DND-41 (cell line): ENCODE measurements at regions not wholly inside any gene's neighbourhood (a gene's known extent, or its start where the extent isn't known, plus 50 kb on each side); places are given as distances from the start of the nearest gene placed in this dataset.

Experiments used
- ATAC-seq: fragments of 200-7000 bp; cut with Tn5 transposase; 3 replicates; pipeline ENCODE4 v1.9.1; 2021; ENCODE audit warnings: low read depth; ENCODE audit not compliant: insufficient read depth
- DNase-seq: peaks from one replicate; pipeline ENCODE4 v3.0.0-alpha.2; 2020
- H2AFZ ChIP-seq: 2 replicates; pipeline ENCODE4 v1.6.0; 2012; ENCODE audit warnings: low read depth, low read length
- H3K27ac ChIP-seq: 2 replicates; pipeline ENCODE4 v1.5.1; 2012; ENCODE audit warnings: low read length, inconsistent platforms
- H3K27me3 ChIP-seq: fragments of 200-600 bp; sonication (generic); 2 replicates; pipeline ENCODE4 v1.6.0; 2012; ENCODE audit warnings: low read length, mild to moderate bottlenecking, inconsistent platforms; ENCODE audit not compliant: insufficient read depth, poor library complexity
- H3K36me3 ChIP-seq: 2 replicates; pipeline ENCODE4 v1.5.1; 2012; ENCODE audit warnings: low read length, inconsistent platforms; ENCODE audit not compliant: insufficient read depth
- H3K4me1 ChIP-seq: 2 replicates; pipeline ENCODE4 v1.5.1; 2012; ENCODE audit warnings: mild to moderate bottlenecking, low read length; ENCODE audit not compliant: insufficient read depth
- H3K4me2 ChIP-seq: 2 replicates; pipeline ENCODE4 v1.6.0; 2012; ENCODE audit warnings: mild to moderate bottlenecking, moderate library complexity, low read length, inconsistent platforms; ENCODE audit not compliant: insufficient read depth
- H3K4me3 ChIP-seq, 2 experiments: fragments of 200-600 bp in 1 of 2; shearing (Covaris generic) in 1 of 2; 2 replicates each; pipeline ENCODE4 v1.5.1; 2012 to 2016; ENCODE audit warnings: inconsistent platforms in 2 of 2, low read length in 2 of 2, mild to moderate bottlenecking in 2 of 2, low read depth in 1 of 2, moderate library complexity in 1 of 2
- H3K79me2 ChIP-seq: 2 replicates; pipeline ENCODE4 v1.6.0; 2012; ENCODE audit warnings: low read length, inconsistent platforms; ENCODE audit not compliant: insufficient read depth
- H3K9ac ChIP-seq: 2 replicates; pipeline ENCODE4 v1.6.0; 2012; ENCODE audit warnings: low read depth, mild to moderate bottlenecking, inconsistent platforms, low read length, moderate library complexity
- H3K9me3 ChIP-seq: 2 replicates; pipeline ENCODE4 v1.5.1; 2012; ENCODE audit warnings: low read length, moderate library complexity, mild to moderate bottlenecking, inconsistent platforms; ENCODE audit not compliant: insufficient read depth, severe bottlenecking
- H4K20me1 ChIP-seq: 2 replicates; pipeline ENCODE4 v1.6.0; 2012; ENCODE audit warnings: low read length; ENCODE audit not compliant: insufficient read depth
- CTCF ChIP-seq: IDR thresholded peaks from 2 replicates; pipeline ENCODE4 v1.5.1; 2012; ENCODE audit warnings: borderline replicate concordance, low read length, moderate library complexity, mild to moderate bottlenecking; ENCODE audit not compliant: poor library complexity, severe bottlenecking; ENCODE audit errors: extremely low read depth
- EZH2 ChIP-seq: IDR thresholded peaks from 3 replicates; pipeline ENCODE4 v1.6.1; 2012; ENCODE audit warnings: borderline replicate concordance, low read depth, mild to moderate bottlenecking, moderate library complexity, low read length, inconsistent platforms; ENCODE audit not compliant: severe bottlenecking

GRCh38 chr2:241925821-241926441 is 56.4 kb downstream of the RTP5 start:
- peaks cover 48% of the 10 kb centered on the region for H4K20me1 ChIP-seq
- H3K27me3 ChIP-seq = no peaks in the 10 kb centered on the region
- no peaks in the 10 kb centered on the region; the same call in 1 of the 2 replicates for H3K79me2 ChIP-seq
- no peak for ATAC-seq
- no peaks in the 10 kb centered on the region for H3K4me1 ChIP-seq
- no peak overlapping the region for H3K4me2 ChIP-seq
- no peak overlapping the region for H3K27ac ChIP-seq
- no peaks in the 10 kb centered on the region for H3K9me3 ChIP-seq
- H2AFZ ChIP-seq = no peak overlapping the region
- no peak for DNase-seq
- no peak overlapping the region for H3K4me3 ChIP-seq
- H3K9ac ChIP-seq = no peak overlapping the region
- no peaks in the 10 kb centered on the region for H3K36me3 ChIP-seq
- no peak for TF ChIP-seq EZH2
- TF ChIP-seq CTCF = no peak

GRCh38 chr2:241926541-241927311 is 57.2 kb downstream of the RTP5 start:
- H2AFZ ChIP-seq = no peak overlapping the region
- H4K20me1 ChIP-seq = peaks cover 48% of the 10 kb centered on the region
- no peak for DNase-seq
- TF ChIP-seq CTCF (no peak), EZH2 (no peak)
- H3K36me3 ChIP-seq = no peaks in the 10 kb centered on the region
- H3K79me2 ChIP-seq = no peaks in the 10 kb centered on the region; the same call in 1 of the 2 replicates
- H3K4me2 ChIP-seq = no peak overlapping the region
- no peak for ATAC-seq
- H3K27me3 ChIP-seq = no peaks in the 10 kb centered on the region
- no peak overlapping the region for H3K9ac ChIP-seq
- no peak overlapping the region for H3K27ac ChIP-seq
- H3K9me3 ChIP-seq = no peaks in the 10 kb centered on the region
- H3K4me1 ChIP-seq = no peaks in the 10 kb centered on the region
- H3K4me3 ChIP-seq = no peak overlapping the region

- TF ChIP-seq EZH2 (no peak), CTCF (no peak)
- H3K27me3 ChIP-seq = no peaks in the 10 kb centered on the region
- H2AFZ ChIP-seq = no peak overlapping the region
- no peak overlapping the region for H3K4me3 ChIP-seq
- peaks cover 44% of the 10 kb centered on the region for H4K20me1 ChIP-seq
- no peak overlapping the region for H3K4me2 ChIP-seq
- H3K36me3 ChIP-seq = 0 out of 2 replicates have a peak, but pooled peaks cover 3% of the 10 kb centered on the region
- no peaks in the 10 kb centered on the region for H3K4me1 ChIP-seq
- DNase-seq (no peak), ATAC-seq (no peak)
- no peaks in the 10 kb centered on the region; the same call in 1 of the 2 replicates for H3K79me2 ChIP-seq
- H3K9me3 ChIP-seq = no peaks in the 10 kb centered on the region
- no peak overlapping the region for H3K9ac ChIP-seq
- H3K27ac ChIP-seq = no peak overlapping the region
Observed at GRCh38 chr2:241929551-241930490, 60.3 kb downstream of the RTP5 start.
